Rectal smooth muscle tissue (tissue), 1 donor: ENCODE measurements at regions not wholly inside any gene's neighbourhood (a gene's known extent, or its start where the extent isn't known, plus 50 kb on each side); places are given as distances from the start of the nearest gene placed in this dataset.

ENCODE experiments used
- H3K27ac ChIP-seq: one replicate; pipeline ENCODE4 v1.7.0; 2013; ENCODE audit warnings: low read depth, low read length, inconsistent platforms
- H3K27me3 ChIP-seq: one replicate; pipeline ENCODE4 v1.7.0; 2013; ENCODE audit warnings: low read length; ENCODE audit not compliant: control insufficient read depth, insufficient read depth
- H3K36me3 ChIP-seq: one replicate; pipeline ENCODE4 v1.7.0; 2013; ENCODE audit warnings: low read length; ENCODE audit not compliant: control insufficient read depth, insufficient read depth
- H3K4me1 ChIP-seq: one replicate; pipeline ENCODE4 v1.7.0; 2013; ENCODE audit warnings: low read length; ENCODE audit not compliant: control insufficient read depth, insufficient read depth
- H3K4me3 ChIP-seq: one replicate; pipeline ENCODE4 v1.7.0; 2013; ENCODE audit warnings: low read length
- H3K9ac ChIP-seq: one replicate; pipeline ENCODE4 v1.7.0; 2013; ENCODE audit warnings: low read length

DNA sequence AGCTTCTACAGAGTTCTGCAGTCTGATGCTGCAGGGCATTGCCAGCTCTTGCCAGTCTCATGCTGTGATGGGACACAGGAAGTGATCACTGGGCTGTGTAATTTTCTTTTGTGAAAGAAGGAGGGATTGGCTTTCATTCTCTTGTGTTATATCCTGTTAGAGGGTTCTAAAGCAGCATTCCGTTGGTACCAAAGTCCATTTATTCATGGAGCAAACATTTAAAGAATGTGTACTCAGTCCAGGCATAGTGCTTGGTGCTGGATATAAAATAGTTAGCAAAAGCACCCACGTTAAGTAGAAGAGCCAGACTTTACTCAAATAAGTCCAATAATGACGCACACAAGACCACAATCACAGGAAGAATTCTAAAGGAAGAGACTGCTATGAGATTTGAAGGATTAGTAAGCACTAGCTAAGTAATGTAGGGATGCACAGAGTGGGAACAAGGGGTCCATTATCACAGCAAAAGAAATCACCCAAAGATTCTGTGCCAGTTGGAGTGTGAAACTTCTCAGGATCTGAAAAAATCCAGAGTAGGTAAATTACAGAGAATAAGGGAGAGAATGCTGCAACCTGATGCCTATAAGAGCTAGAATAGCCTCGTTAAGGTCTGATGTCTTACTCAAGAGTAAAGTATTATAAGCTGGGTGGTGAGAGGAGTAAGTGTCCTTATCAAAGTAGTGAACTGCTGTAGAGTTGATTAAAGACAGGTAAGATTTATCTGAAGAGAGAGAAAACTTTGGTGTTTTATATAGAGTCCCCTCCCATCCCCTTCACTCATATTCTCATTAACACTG, 728.3 kb downstream of the METTL15 start:
- Histone ChIP-seq H3K27me3 (no peaks in the 10 kb centered on the region), H3K36me3 (no peaks in the 10 kb centered on the region), H3K9ac (no peak overlapping the region), H3K27ac (no peak overlapping the region), H3K4me3 (no peak overlapping the region), H3K4me1 (no peaks in the 10 kb centered on the region)

DNA sequence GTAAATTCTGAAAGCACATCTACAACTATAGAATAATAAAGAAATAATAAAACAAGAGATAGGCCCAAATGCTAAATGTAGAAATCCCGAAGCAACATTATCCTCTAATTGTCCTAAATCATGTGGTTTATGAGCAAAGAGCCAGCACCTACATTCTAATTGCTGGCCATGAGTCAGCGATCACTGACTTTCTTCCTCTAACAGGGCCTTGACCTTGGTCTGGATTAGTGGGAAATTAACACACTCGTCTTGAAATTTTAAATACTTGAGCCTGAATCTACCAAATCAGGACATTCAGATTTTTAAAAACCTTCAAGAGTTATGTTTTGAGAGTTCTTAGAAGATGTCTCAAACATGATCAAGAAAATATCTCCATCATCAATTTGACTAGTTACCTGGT, 727.6 kb downstream of the METTL15 start:
- H3K27me3 ChIP-seq: no peaks in the 10 kb centered on the region
- no peak overlapping the region for H3K4me3 ChIP-seq
- H3K36me3 ChIP-seq: no peaks in the 10 kb centered on the region
- H3K9ac ChIP-seq: no peak overlapping the region
- no peaks in the 10 kb centered on the region for H3K4me1 ChIP-seq
- no peak overlapping the region for H3K27ac ChIP-seq

DNA sequence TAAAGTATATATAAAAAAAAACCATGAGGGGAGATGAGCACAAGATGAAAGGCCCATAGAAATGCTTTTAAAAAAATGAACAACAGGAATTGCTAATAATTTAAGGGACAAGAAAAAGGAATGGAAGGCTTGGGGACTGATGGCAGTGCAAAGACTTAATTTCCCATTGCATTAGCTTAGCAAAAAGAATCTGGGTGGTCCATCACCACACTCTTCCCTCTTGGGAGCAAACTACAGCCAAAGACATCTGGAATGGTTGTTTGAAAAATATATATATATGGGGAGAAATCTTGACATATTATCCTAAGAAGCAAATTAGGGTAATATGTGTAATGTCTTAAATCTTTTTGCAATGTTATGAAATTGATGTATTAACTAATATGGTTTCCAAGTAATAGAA, 727.1 kb downstream of the METTL15 start:
- H3K27me3 ChIP-seq: no peaks in the 10 kb centered on the region
- H3K27ac ChIP-seq: no peak overlapping the region
- H3K4me1 ChIP-seq: no peaks in the 10 kb centered on the region
- no peak overlapping the region for H3K9ac ChIP-seq
- H3K36me3 ChIP-seq: no peaks in the 10 kb centered on the region
- H3K4me3 ChIP-seq: no peak overlapping the region

DNA sequence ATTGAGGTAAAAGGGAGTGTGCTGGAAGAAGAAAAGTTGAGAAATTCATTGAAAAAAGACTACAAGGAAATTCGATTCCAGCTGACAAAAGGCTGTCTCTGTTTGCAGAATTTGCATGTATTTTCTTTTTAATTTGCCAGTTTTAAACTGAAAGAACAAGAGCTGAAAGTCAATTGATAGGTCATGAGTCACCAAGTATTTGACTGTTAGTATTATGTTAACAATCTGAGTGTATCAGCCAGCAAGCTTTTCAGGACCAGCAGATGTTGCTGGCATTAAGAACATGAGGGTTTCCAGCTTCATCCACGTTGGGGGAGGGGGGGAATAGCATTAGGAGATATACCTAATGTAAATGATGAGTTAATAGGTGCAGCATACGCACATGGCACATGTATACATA, 726.7 kb downstream of the METTL15 start:
- no peaks in the 10 kb centered on the region for H3K36me3 ChIP-seq
- H3K4me3 ChIP-seq: no peak overlapping the region
- H3K27me3 ChIP-seq: no peaks in the 10 kb centered on the region
- no peak overlapping the region for H3K27ac ChIP-seq
- H3K9ac ChIP-seq: no peak overlapping the region
- no peaks in the 10 kb centered on the region for H3K4me1 ChIP-seq

DNA sequence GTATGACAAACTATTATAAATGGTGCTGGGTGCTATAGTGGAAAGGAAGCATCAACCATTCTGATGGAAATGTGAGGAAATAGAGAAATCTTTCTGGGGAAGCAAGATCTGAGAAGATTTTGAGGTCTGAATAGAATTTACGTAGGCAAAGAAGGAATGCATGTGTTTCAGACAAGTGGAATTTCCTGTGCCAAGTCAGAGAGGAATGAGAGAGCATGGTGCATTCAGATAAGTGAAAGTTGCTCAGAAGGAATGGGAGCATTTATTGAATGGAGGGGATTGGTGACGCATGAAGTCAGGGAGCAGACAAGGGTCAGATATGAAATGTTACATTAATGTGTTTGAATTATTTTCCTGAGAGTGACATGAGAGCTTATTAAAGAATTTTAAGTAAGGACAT, 725.5 kb downstream of the METTL15 start:
- H3K27me3 ChIP-seq: no peaks in the 10 kb centered on the region
- H3K4me3 ChIP-seq: no peak overlapping the region
- H3K4me1 ChIP-seq: no peaks in the 10 kb centered on the region
- no peak overlapping the region for H3K9ac ChIP-seq
- H3K27ac ChIP-seq: no peak overlapping the region
- H3K36me3 ChIP-seq: no peaks in the 10 kb centered on the region

DNA sequence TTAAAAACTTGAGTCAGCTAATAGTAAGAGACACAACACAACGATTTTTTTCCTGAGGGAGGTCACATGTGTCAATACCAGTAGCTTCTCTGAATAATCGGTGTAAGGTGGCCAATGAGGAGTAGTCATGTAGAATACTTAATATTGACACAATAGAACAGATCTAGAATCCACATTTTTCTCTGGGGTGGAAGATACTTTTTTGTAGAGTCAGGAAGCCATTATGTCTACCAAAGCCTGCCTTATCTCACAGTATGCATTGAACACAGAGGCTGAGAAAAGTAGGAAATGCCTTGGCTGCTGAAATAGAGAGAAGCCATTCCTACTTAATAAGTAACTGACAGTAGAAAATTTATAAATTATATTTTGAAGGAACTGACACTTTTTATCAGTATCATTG, 725.0 kb downstream of the METTL15 start:
- H3K27me3 ChIP-seq: no peaks in the 10 kb centered on the region
- H3K4me3 ChIP-seq: no peak overlapping the region
- no peak overlapping the region for H3K9ac ChIP-seq
- no peak overlapping the region for H3K27ac ChIP-seq
- H3K4me1 ChIP-seq: no peaks in the 10 kb centered on the region
- H3K36me3 ChIP-seq: no peaks in the 10 kb centered on the region

DNA sequence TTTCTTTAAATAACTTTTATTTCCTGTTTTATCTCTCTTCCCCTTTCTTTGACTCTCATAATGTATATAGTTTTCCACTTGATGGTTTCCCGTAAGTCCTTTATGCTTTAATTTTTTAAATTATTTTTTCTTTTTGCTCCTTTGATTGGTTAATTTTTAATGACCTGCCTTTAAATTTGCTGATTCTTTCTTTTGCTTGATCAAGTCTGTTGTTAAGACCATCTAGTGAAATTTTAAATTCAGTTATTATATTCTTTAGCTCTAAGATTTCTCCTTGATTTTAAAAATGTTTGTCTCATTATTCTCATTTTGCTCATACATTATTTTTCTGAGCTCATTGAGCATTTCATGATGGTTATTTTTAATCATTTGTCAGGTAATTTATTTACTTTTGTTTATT, 718.6 kb downstream of the METTL15 start:
- Histone ChIP-seq H3K36me3 (no peaks in the 10 kb centered on the region), H3K4me1 (no peaks in the 10 kb centered on the region), H3K27ac (no peak overlapping the region), H3K4me3 (no peak overlapping the region), H3K9ac (no peak overlapping the region), H3K27me3 (no peaks in the 10 kb centered on the region)

DNA sequence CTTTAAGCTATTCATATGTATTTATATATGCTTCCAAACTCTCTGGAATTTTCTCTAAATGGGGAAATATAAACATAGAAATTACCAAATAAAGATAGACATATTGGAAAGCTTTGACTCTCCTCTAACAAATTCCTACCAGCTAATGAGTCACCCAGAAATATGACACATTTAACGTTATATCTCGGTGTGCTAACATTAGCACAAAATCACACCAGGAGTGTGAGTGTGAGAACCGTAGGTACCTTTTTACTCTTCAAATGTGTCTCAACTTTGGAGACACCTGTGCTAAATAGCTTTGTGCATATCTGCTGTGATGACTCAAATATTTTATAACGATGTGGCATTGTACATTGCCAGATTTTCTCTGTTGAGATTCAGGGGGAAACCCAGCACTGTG, 714.4 kb downstream of the METTL15 start:
- no peak overlapping the region for H3K4me3 ChIP-seq
- H3K27me3 ChIP-seq: no peaks in the 10 kb centered on the region
- no peaks in the 10 kb centered on the region for H3K4me1 ChIP-seq
- H3K27ac ChIP-seq: no peak overlapping the region
- H3K9ac ChIP-seq: no peak overlapping the region
- no peaks in the 10 kb centered on the region for H3K36me3 ChIP-seq

DNA sequence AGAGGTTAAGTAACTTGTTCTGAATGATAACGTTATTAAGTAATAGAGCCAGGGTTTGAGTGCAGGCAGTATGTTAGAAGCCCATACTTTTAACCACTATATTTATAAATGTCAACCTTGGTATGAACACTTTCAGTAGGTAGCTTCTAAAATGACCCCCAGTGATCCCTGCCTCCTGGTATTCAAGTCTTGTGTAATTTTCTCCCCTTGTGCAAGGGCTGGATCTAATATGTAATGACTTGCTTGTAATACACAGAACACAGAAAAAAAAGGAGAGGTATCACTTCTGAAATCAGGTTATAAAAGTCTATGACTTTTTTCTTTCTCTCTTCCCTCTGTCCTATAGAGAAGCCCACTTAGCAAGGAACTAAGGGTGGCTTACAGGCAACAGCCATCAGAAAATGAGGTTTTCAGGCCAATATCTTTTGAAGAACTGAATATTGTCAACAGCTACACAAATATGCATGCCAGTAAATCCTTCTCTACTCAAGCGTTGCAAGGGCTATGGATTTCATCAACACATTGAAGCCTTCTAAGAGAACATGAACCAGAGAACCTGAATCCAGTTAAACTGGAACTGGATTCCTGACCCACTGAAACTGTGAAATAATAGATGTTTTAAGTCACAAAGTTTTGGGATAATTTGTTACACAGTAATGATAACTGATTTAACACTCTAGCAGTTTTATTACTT, 712.3 kb downstream of the METTL15 start:
- no peak overlapping the region for H3K4me3 ChIP-seq
- H3K27ac ChIP-seq: no peak overlapping the region
- H3K9ac ChIP-seq: no peak overlapping the region
- no peaks in the 10 kb centered on the region for H3K27me3 ChIP-seq
- H3K36me3 ChIP-seq: no peaks in the 10 kb centered on the region
- no peaks in the 10 kb centered on the region for H3K4me1 ChIP-seq

DNA sequence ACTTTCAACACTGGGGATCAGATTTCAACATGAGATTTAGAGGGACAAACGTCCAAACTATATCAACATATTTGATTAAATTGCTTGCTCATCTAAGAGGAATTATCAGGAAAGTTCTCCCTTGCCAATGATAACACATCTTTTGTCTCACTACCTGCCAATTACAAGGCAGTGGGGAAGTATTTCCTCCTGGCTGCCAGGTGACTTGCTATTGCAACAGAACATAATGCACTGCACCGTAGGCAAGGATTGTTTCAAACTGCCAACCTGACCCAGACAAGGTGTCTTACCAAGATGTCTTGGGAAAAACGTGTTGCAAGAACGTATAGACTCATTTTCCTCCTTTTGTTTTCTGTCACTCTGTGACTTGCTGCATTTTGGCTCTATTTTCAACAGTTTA, 711.6 kb downstream of the METTL15 start:
- no peak overlapping the region for H3K9ac ChIP-seq
- H3K27me3 ChIP-seq: no peaks in the 10 kb centered on the region
- H3K27ac ChIP-seq: no peak overlapping the region
- H3K4me1 ChIP-seq: no peaks in the 10 kb centered on the region
- no peaks in the 10 kb centered on the region for H3K36me3 ChIP-seq
- no peak overlapping the region for H3K4me3 ChIP-seq

DNA sequence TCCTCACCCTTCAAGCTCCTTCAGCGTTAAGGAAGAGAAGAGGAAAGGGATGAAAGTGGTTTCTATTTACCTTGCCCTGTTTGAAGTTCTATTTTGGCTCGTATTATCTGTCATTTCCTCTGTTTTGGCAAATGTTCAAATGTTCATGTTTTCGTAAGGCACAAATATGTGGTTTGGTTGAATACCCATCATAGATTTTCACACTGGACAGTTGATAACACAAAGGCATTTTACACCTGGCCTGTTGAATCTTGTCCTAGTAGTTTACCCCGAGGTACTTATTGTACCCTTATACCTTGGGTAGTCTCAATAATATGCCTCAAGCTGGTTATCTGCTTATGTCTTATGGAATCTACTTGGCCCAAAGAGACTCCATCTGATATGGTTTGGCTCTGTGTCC, 706.9 kb downstream of the METTL15 start:
- Histone ChIP-seq H3K36me3 (no peaks in the 10 kb centered on the region), H3K27ac (no peak overlapping the region), H3K4me3 (no peak overlapping the region), H3K4me1 (no peaks in the 10 kb centered on the region), H3K9ac (no peak overlapping the region), H3K27me3 (no peaks in the 10 kb centered on the region)

DNA sequence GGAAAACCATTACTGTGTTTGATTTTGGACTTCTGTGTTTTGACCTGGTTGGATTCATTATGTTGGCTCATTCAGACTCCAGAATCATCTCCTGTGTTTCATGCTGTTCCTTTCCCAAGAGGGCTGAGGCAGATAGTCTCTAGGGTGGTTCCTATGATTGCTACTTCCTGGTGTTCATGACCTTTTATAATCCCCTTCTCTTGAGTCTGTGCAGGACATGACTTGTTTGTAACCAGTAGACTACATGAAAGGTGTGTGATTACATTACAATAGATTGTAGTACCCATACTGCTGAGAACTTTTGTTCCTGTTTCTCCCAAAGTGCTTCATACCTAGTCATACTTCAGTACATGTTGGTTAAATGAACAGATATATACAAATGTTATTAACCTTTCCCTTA, 700.6 kb downstream of the METTL15 start:
- H3K4me3 ChIP-seq: no peak overlapping the region
- H3K9ac ChIP-seq: no peak overlapping the region
- no peaks in the 10 kb centered on the region for H3K36me3 ChIP-seq
- H3K4me1 ChIP-seq: no peaks in the 10 kb centered on the region
- no peaks in the 10 kb centered on the region for H3K27me3 ChIP-seq
- H3K27ac ChIP-seq: no peak overlapping the region

DNA sequence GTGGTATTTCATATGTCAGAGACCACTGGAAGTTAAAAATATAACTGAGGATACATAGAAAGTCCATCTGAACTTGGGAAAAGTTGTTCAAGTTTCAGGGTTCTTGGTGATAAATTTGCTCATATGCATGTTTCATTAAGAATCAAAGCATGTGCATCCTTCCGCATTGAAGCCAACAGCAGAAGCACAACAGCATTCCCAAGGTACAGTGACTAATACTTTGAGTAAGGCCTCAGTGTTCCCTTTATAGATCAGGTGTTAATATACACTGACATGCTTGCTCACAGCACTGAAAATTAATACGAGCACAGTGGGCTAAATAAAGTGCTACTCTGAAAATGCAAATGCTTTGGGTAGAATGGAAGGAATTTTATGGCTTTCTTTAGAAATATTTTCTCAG, 691.1 kb downstream of the METTL15 start:
- Histone ChIP-seq H3K4me3 (no peak overlapping the region), H3K27me3 (no peaks in the 10 kb centered on the region), H3K4me1 (no peaks in the 10 kb centered on the region), H3K27ac (no peak overlapping the region), H3K9ac (no peak overlapping the region), H3K36me3 (no peaks in the 10 kb centered on the region)
